GM23248 (cell line): ENCODE measurements at regions not wholly inside any gene's neighbourhood (a gene's known extent, or its start where the extent isn't known, plus 50 kb on each side); places are given as distances from the start of the nearest gene placed in this dataset.
"Not testable (repeated sequence)": the region's sequence is repeated elsewhere in the genome, so short reads cannot be mapped to it uniquely, and the experiment has no call there.

Source experiments
- DNase-seq: peaks from one replicate; pipeline ENCODE4 v3.0.0-alpha.2; 2015
- H2AFZ ChIP-seq: fragments of 200-600 bp; sonication (generic); 2 replicates; pipeline ENCODE4 v1.6.1; 2016; ENCODE audit warnings: antibody characterized with exemption
- H3F3A ChIP-seq: fragments of 200-600 bp; sonication (generic); 2 replicates; pipeline ENCODE4 v1.6.1; 2016; ENCODE audit warnings: mild to moderate bottlenecking, antibody characterized with exemption, mixed run types; ENCODE audit not compliant: insufficient read depth
- H3K27ac ChIP-seq: fragments of 200-600 bp; sonication (generic); 2 replicates; pipeline ENCODE4 v1.5.1; 2016; ENCODE audit warnings: mild to moderate bottlenecking
- H3K27me3 ChIP-seq: fragments of 200-600 bp; sonication (generic); replicated peaks from 2 replicates; pipeline ENCODE4 v1.6.1; 2016; ENCODE audit warnings: mild to moderate bottlenecking; ENCODE audit not compliant: insufficient read depth
- H3K36me3 ChIP-seq: fragments of 200-600 bp; sonication (generic); 2 replicates; pipeline ENCODE4 v1.6.1; 2016; ENCODE audit warnings: low read depth, mild to moderate bottlenecking
- H3K4me1 ChIP-seq: fragments of 200-600 bp; sonication (generic); 2 replicates; pipeline ENCODE4 v1.6.1; 2016; ENCODE audit warnings: mild to moderate bottlenecking; ENCODE audit not compliant: insufficient read depth
- H3K4me2 ChIP-seq: fragments of 200-600 bp; sonication (generic); one replicate; pipeline ENCODE4 v1.6.1; 2016; ENCODE audit warnings: mild to moderate bottlenecking; ENCODE audit not compliant: unreplicated experiment
- H3K4me3 ChIP-seq: fragments of 200-600 bp; sonication (generic); 2 replicates; pipeline ENCODE4 v1.5.1; 2016; ENCODE audit warnings: mild to moderate bottlenecking
- H3K79me2 ChIP-seq: fragments of 200-600 bp; sonication (generic); 2 replicates; pipeline ENCODE4 v1.6.1; 2016; ENCODE audit warnings: mild to moderate bottlenecking; ENCODE audit not compliant: insufficient read depth
- H3K9ac ChIP-seq: fragments of 200-600 bp; sonication (generic); 2 replicates; pipeline ENCODE4 v1.6.1; 2016; ENCODE audit warnings: mild to moderate bottlenecking
- H3K9me2 ChIP-seq: fragments of 200-600 bp; sonication (generic); 2 replicates; pipeline ENCODE4 v1.6.1; 2016; ENCODE audit warnings: mixed run types, mild to moderate bottlenecking, moderate library complexity; ENCODE audit not compliant: insufficient read depth
- H3K9me3 ChIP-seq: fragments of 200-600 bp; sonication (generic); one replicate; pipeline ENCODE4 v1.6.1; 2017; ENCODE audit warnings: low read depth
- H4K20me1 ChIP-seq: fragments of 200-600 bp; sonication (generic); 2 replicates; pipeline ENCODE4 v1.6.0; 2016; ENCODE audit not compliant: insufficient read depth
- EZH2 ChIP-seq: fragments of 200-600 bp; sonication (generic); IDR thresholded peaks from 2 replicates; pipeline ENCODE4 v1.6.1; 2018; ENCODE audit warnings: antibody characterized with exemption, mild to moderate bottlenecking; ENCODE audit not compliant: insufficient read depth, poor library complexity, severe bottlenecking
- EZH2phosphoT487 ChIP-seq: fragments of 200-600 bp; sonication (generic); IDR thresholded peaks from 2 replicates; pipeline ENCODE4 v1.6.1; 2018; ENCODE audit warnings: antibody characterized with exemption, moderate library complexity, mild to moderate bottlenecking, low read depth; ENCODE audit not compliant: insufficient read depth
- WGBS, 2 experiments: methylation state at CpG; one replicate each; pipeline ENCODE4 v1.1.6; 2015 to 2017; ENCODE audit warnings: low lambda C conversion rate in 2 of 2, low coverage in 1 of 2; ENCODE audit errors: missing lambda C conversion rate in 2 of 2; 5-methylcytosine and 5-hydroxymethylcytosine counted together
- in situ Hi-C: fragments of 300-500 bp; cut with MboI; formaldehyde crosslinking; loops from 2 replicates; pipeline ENCODE4 v1.15.0; 2020

- H3K9me2 ChIP-seq, result no peaks in the 10 kb centered on the region
- WGBS, 2 experiments, result 0% methylated on average over 1 of the region's 1 CpG
- H3K4me1 ChIP-seq, result peaks cover 55% of the 10 kb centered on the region
- TF ChIP-seq EZH2phosphoT487 (no peak), EZH2 (no peak)
- peak overlapping the region; percentile 79 for H3K27ac ChIP-seq
- no peaks in the 10 kb centered on the region for H4K20me1 ChIP-seq
- H3K9me3 ChIP-seq, result no peaks in the 10 kb centered on the region
- in situ Hi-C loops, result no loop called here
- H3K79me2 ChIP-seq, result no peaks in the 10 kb centered on the region
- peak overlapping the region; percentile 52 for H3K9ac ChIP-seq
- H3K4me2 ChIP-seq, result peak overlapping the region; percentile 58
- DNase-seq, result peak; percentile 94
- peaks cover 53% of the 10 kb centered on the region for H3F3A ChIP-seq
- no peaks in the 10 kb centered on the region for H3K36me3 ChIP-seq
- peak overlapping the region; percentile 2; the same call in 1 of the 2 replicates for H3K4me3 ChIP-seq
- H3K27me3 ChIP-seq, result no peaks in the 10 kb centered on the region
- H2AFZ ChIP-seq, result no peak overlapping the region
Observed at GRCh38 chr5:115450741-115451140, 93.8 kb downstream of the FEM1C start.

GRCh38 chr5:115448630-115449029 is 95.9 kb downstream of the FEM1C start:
- in situ Hi-C loops, H3K9me3 ChIP-seq, H2AFZ ChIP-seq, H3K79me2 ChIP-seq, H3K36me3 ChIP-seq, H4K20me1 ChIP-seq, DNase-seq, H3K4me3 ChIP-seq, H3K9ac ChIP-seq, H3K27ac ChIP-seq, H3K9me2 ChIP-seq, H3K4me2 ChIP-seq, H3K27me3 ChIP-seq: not testable (repeated sequence)
- WGBS, 2 experiments, result 97 to 98% methylated on average over 7 of the region's 7 CpGs
- Histone ChIP-seq H3F3A (peaks cover 36% of the 10 kb centered on the region), H3K4me1 (peaks cover 38% of the 10 kb centered on the region)

DNA sequence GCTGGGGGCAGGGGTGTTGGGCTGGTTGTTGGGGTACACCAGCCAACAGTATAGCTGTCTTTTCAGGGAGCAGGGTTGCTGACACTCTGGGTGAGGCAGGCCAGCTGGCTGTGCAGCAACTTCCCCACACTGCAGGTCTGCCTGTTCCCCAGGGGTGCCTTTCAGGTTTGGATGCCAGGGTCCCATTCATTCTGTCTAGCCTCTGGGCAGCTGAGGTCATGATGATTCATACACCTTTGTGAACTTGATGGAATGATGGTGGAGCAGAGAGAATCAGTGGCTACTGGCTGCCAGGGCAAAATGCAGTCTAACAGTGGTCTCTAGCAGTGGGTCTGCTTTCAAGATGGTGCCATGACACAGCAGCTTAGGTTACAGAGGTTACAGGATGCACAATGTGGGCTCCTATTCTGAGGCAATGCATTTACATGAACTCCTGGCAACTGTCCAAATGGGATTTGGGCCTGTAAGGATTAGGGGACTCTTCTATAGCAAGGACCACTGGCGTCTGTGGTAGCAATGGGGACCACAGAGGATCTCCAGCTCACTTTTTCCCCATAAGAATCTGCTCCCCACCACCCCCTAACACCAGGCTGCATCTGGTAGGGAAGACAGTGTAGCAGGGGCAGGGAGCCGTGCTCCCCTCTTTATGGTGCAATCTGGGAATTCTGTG is 103.7 kb downstream of the FEM1C start:
- in situ Hi-C loops, result no loop called here
- Histone ChIP-seq H3K27me3 (no peaks in the 10 kb centered on the region), H4K20me1 (no peaks in the 10 kb centered on the region), H3K9ac (no peak overlapping the region), H3K4me1 (peaks cover 3% of the 10 kb centered on the region), H3F3A (0 out of 2 replicates have a peak, but pooled peaks cover 8% of the 10 kb centered on the region), H3K4me2 (no peak overlapping the region), H3K9me2 (no peaks in the 10 kb centered on the region), H3K79me2 (no peaks in the 10 kb centered on the region), H3K27ac (no peak overlapping the region), H3K4me3 (no peak overlapping the region), H3K36me3 (no peaks in the 10 kb centered on the region), H2AFZ (no peak overlapping the region), H3K9me3 (no peaks in the 10 kb centered on the region)
- WGBS, 2 experiments, result 80 to 82% methylated on average over 2 of the region's 2 CpGs
- TF ChIP-seq EZH2phosphoT487 (no peak), EZH2 (no peak)
- DNase-seq, result no peak

DNA sequence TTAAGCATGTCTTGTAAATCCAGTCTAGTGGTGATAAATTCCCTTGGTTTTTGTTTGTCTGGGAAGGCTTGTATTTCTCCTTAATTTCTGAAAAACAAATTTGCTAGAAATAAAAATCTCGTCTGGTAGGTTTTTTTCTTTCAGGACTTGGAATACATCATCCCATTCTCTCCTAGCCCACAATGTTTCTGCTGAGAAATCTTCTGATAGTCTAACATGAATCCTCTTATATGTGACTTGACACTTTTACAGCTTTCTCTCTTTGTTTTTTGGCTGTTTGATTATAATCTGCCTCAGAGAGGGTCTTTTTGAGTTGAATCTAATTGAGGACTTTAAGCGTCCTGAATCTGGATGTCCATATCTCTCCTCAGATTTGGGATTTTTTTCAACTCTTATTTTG is 104.9 kb downstream of the FEM1C start:
- H3K9me3 ChIP-seq, result no peaks in the 10 kb centered on the region
- TF ChIP-seq EZH2phosphoT487 (no peak), EZH2 (no peak)
- no peaks in the 10 kb centered on the region for H3K79me2 ChIP-seq
- DNase-seq, result no peak
- H2AFZ ChIP-seq, result no peak overlapping the region
- 0 out of 2 replicates have a peak, but pooled peaks cover 8% of the 10 kb centered on the region for H3F3A ChIP-seq
- no peak overlapping the region for H3K27ac ChIP-seq
- H3K4me3 ChIP-seq, result no peak overlapping the region
- no peaks in the 10 kb centered on the region for H3K9me2 ChIP-seq
- no peak overlapping the region for H3K9ac ChIP-seq
- peaks cover 8% of the 10 kb centered on the region for H3K4me1 ChIP-seq
- in situ Hi-C loops, result no loop called here
- H4K20me1 ChIP-seq, result no peaks in the 10 kb centered on the region
- WGBS, 2 experiments, result 80 to 85% methylated on average over 2 of the region's 2 CpGs
- H3K27me3 ChIP-seq, result no peaks in the 10 kb centered on the region
- H3K4me2 ChIP-seq, result no peak overlapping the region
- no peaks in the 10 kb centered on the region for H3K36me3 ChIP-seq

GRCh38 chr5:115439042-115439441 is 105.5 kb downstream of the FEM1C start:
- H3K27ac ChIP-seq, result no peak overlapping the region
- H3K9ac ChIP-seq, result no peak overlapping the region
- no peaks in the 10 kb centered on the region for H3K27me3 ChIP-seq
- peaks cover 8% of the 10 kb centered on the region for H3K4me1 ChIP-seq
- TF ChIP-seq EZH2phosphoT487 (no peak), EZH2 (no peak)
- H3K4me3 ChIP-seq, result no peak overlapping the region
- no peaks in the 10 kb centered on the region for H3K9me3 ChIP-seq
- no peaks in the 10 kb centered on the region for H4K20me1 ChIP-seq
- H3K36me3 ChIP-seq, result no peaks in the 10 kb centered on the region
- 49 to 53% methylated on average over 2 of the region's 2 CpGs for WGBS, 2 experiments
- no peak overlapping the region for H2AFZ ChIP-seq
- no peaks in the 10 kb centered on the region for H3K9me2 ChIP-seq
- DNase-seq, result peak; percentile 62
- in situ Hi-C loops, result no loop called here
- H3F3A ChIP-seq, result 0 out of 2 replicates have a peak, but pooled peaks cover 8% of the 10 kb centered on the region
- no peaks in the 10 kb centered on the region for H3K79me2 ChIP-seq
- no peak overlapping the region for H3K4me2 ChIP-seq
